GM12872 (cell line): ENCODE measurements at regions not wholly inside any gene's neighbourhood (a gene's known extent, or its start where the extent isn't known, plus 50 kb on each side); places are given as distances from the start of the nearest gene placed in this dataset.

ENCODE experiments used
- CTCF ChIP-seq: IDR thresholded peaks from 3 replicates; pipeline ENCODE4 v1.5.1; 2011; ENCODE audit warnings: low read depth, mild to moderate bottlenecking, low read length, moderate library complexity; ENCODE audit not compliant: insufficient read depth

- TF ChIP-seq CTCF, result no peak
These were observed 269.4 kb downstream of the TCF7L2 start for GRCh38 chr10:113219446-113219845.

GRCh38 chr10:113221756-113222168, 271.7 kb downstream of the TCF7L2 start:
- TF ChIP-seq CTCF, result no peak

GRCh38 chr10:113222207-113222606, 272.2 kb downstream of the TCF7L2 start:
- TF ChIP-seq CTCF, result no peak

- TF ChIP-seq CTCF, result no peak
These were observed 275.3 kb downstream of the TCF7L2 start for GRCh38 chr10:113225364-113225763.

- TF ChIP-seq CTCF, result no peak
These were observed 275.9 kb downstream of the TCF7L2 start for GRCh38 chr10:113225903-113226302.

GRCh38 chr10:113226399-113226798, 276.4 kb downstream of the TCF7L2 start:
- TF ChIP-seq CTCF, result no peak

- no peak for TF ChIP-seq CTCF
These were observed 276.9 kb downstream of the TCF7L2 start for GRCh38 chr10:113226831-113227445.
